DND-41 (cell line): ENCODE measurements at regions not wholly inside any gene's neighbourhood (a gene's known extent, or its start where the extent isn't known, plus 50 kb on each side); places are given as distances from the start of the nearest gene placed in this dataset.

ENCODE experiments used
- ATAC-seq: fragments of 200-7000 bp; cut with Tn5 transposase; 3 replicates; pipeline ENCODE4 v1.9.1; 2021; ENCODE audit warnings: low read depth; ENCODE audit not compliant: insufficient read depth
- DNase-seq: peaks from one replicate; pipeline ENCODE4 v3.0.0-alpha.2; 2020
- H2AFZ ChIP-seq: 2 replicates; pipeline ENCODE4 v1.6.0; 2012; ENCODE audit warnings: low read depth, low read length
- H3K27ac ChIP-seq: 2 replicates; pipeline ENCODE4 v1.5.1; 2012; ENCODE audit warnings: low read length, inconsistent platforms
- H3K27me3 ChIP-seq: fragments of 200-600 bp; sonication (generic); 2 replicates; pipeline ENCODE4 v1.6.0; 2012; ENCODE audit warnings: low read length, mild to moderate bottlenecking, inconsistent platforms; ENCODE audit not compliant: insufficient read depth, poor library complexity
- H3K36me3 ChIP-seq: 2 replicates; pipeline ENCODE4 v1.5.1; 2012; ENCODE audit warnings: low read length, inconsistent platforms; ENCODE audit not compliant: insufficient read depth
- H3K4me1 ChIP-seq: 2 replicates; pipeline ENCODE4 v1.5.1; 2012; ENCODE audit warnings: mild to moderate bottlenecking, low read length; ENCODE audit not compliant: insufficient read depth
- H3K4me2 ChIP-seq: 2 replicates; pipeline ENCODE4 v1.6.0; 2012; ENCODE audit warnings: mild to moderate bottlenecking, moderate library complexity, low read length, inconsistent platforms; ENCODE audit not compliant: insufficient read depth
- H3K4me3 ChIP-seq, 2 experiments: fragments of 200-600 bp in 1 of 2; shearing (Covaris generic) in 1 of 2; 2 replicates each; pipeline ENCODE4 v1.5.1; 2012 to 2016; ENCODE audit warnings: inconsistent platforms in 2 of 2, low read length in 2 of 2, mild to moderate bottlenecking in 2 of 2, low read depth in 1 of 2, moderate library complexity in 1 of 2
- H3K79me2 ChIP-seq: 2 replicates; pipeline ENCODE4 v1.6.0; 2012; ENCODE audit warnings: low read length, inconsistent platforms; ENCODE audit not compliant: insufficient read depth
- H3K9ac ChIP-seq: 2 replicates; pipeline ENCODE4 v1.6.0; 2012; ENCODE audit warnings: low read depth, mild to moderate bottlenecking, inconsistent platforms, low read length, moderate library complexity
- H3K9me3 ChIP-seq: 2 replicates; pipeline ENCODE4 v1.5.1; 2012; ENCODE audit warnings: low read length, moderate library complexity, mild to moderate bottlenecking, inconsistent platforms; ENCODE audit not compliant: insufficient read depth, severe bottlenecking
- H4K20me1 ChIP-seq: 2 replicates; pipeline ENCODE4 v1.6.0; 2012; ENCODE audit warnings: low read length; ENCODE audit not compliant: insufficient read depth
- EZH2 ChIP-seq: IDR thresholded peaks from 3 replicates; pipeline ENCODE4 v1.6.1; 2012; ENCODE audit warnings: borderline replicate concordance, low read depth, mild to moderate bottlenecking, moderate library complexity, low read length, inconsistent platforms; ENCODE audit not compliant: severe bottlenecking
- TF ChIP-seq, protein P1 (sequence below): IDR thresholded peaks from 2 replicates; pipeline ENCODE4 v1.5.1; 2012; ENCODE audit warnings: borderline replicate concordance, low read length, moderate library complexity, mild to moderate bottlenecking; ENCODE audit not compliant: poor library complexity, severe bottlenecking; ENCODE audit errors: extremely low read depth

DNA sequence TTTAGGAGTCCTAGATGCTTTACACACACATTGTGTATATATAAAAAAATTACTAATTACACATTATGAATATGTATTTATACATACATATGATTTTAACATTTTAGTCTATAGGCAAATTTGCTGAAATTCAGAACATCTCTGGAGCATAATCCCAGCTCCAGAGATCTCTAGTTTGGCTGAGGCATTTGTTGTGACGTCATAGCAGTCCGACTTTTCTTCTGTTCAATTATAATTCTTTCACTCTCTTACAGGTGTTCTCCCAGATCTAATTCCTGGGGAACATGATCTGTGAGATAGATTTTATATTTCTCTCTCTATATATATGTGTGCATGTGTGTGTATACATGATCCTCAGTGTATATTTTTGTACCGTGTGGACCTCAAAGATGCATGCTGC, 1876.2 kb downstream of the EFNA5 start:
- Histone ChIP-seq H3K27me3 (no peaks in the 10 kb centered on the region), H3K79me2 (no peaks in the 10 kb centered on the region), H3K4me3 (no peak overlapping the region), H3K27ac (no peak overlapping the region), H3K9me3 (no peaks in the 10 kb centered on the region), H3K4me2 (no peak overlapping the region), H3K36me3 (no peaks in the 10 kb centered on the region), H2AFZ (no peak overlapping the region), H4K20me1 (no peaks in the 10 kb centered on the region), H3K9ac (no peak overlapping the region), H3K4me1 (no peaks in the 10 kb centered on the region)
- no peak for ATAC-seq
- TF ChIP-seq, protein P1, sequence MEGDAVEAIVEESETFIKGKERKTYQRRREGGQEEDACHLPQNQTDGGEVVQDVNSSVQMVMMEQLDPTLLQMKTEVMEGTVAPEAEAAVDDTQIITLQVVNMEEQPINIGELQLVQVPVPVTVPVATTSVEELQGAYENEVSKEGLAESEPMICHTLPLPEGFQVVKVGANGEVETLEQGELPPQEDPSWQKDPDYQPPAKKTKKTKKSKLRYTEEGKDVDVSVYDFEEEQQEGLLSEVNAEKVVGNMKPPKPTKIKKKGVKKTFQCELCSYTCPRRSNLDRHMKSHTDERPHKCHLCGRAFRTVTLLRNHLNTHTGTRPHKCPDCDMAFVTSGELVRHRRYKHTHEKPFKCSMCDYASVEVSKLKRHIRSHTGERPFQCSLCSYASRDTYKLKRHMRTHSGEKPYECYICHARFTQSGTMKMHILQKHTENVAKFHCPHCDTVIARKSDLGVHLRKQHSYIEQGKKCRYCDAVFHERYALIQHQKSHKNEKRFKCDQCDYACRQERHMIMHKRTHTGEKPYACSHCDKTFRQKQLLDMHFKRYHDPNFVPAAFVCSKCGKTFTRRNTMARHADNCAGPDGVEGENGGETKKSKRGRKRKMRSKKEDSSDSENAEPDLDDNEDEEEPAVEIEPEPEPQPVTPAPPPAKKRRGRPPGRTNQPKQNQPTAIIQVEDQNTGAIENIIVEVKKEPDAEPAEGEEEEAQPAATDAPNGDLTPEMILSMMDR, result no peak
- no peak for TF ChIP-seq EZH2
- no peak for DNase-seq

DNA sequence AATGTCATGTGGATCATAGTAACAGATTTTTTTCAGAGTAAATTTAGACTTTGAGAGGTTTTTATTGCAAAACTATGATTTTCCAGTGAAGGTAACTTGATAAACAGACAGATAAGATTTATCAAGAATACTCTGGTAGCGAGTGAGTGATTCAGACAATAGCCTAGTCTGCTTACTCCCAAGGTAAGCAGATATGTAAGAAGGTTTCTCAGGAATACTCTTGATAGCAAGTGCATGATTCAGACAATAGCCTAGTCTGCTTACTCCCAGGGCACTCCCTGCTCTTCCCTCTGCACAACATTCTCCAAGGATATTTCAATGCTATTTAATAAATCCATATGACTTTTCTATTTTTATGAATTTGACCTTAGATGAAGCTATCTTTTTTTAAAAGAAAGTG, 1881.5 kb downstream of the EFNA5 start:
- no peak for TF ChIP-seq EZH2
- TF ChIP-seq, protein P1, result no peak
- Histone ChIP-seq H3K9ac (no peak overlapping the region), H3K4me1 (no peaks in the 10 kb centered on the region), H2AFZ (no peak overlapping the region), H3K4me2 (no peak overlapping the region), H3K9me3 (no peaks in the 10 kb centered on the region), H3K27me3 (no peaks in the 10 kb centered on the region), H3K79me2 (no peaks in the 10 kb centered on the region), H3K4me3 (no peak overlapping the region), H4K20me1 (no peaks in the 10 kb centered on the region), H3K36me3 (no peaks in the 10 kb centered on the region), H3K27ac (no peak overlapping the region)
- ATAC-seq (no peak), DNase-seq (no peak)

DNA sequence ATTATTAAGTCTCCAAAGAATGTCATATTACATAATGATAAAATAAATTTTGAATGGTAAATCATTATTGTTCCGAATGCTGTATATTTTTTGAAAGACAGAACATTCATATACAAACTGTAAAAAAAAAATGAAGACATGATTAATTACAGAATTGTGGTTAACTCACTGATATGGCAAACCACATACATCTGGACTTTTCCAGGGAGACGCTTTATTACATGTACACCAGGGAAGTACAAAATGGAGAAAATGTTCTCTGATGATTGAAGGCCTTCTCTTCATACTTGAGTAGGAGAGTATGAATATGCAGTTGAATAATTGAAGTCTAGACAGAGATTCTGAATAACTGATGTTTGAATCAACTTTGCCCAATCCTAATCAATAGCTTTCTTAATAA, 1886.9 kb downstream of the EFNA5 start:
- no peaks in the 10 kb centered on the region for H3K4me1 ChIP-seq
- no peak overlapping the region for H3K4me3 ChIP-seq
- no peaks in the 10 kb centered on the region for H3K27me3 ChIP-seq
- H3K9ac ChIP-seq, result no peak overlapping the region
- H3K79me2 ChIP-seq, result no peaks in the 10 kb centered on the region
- H3K27ac ChIP-seq, result no peak overlapping the region
- TF ChIP-seq, protein P1, result no peak
- no peak for TF ChIP-seq EZH2
- no peaks in the 10 kb centered on the region for H3K36me3 ChIP-seq
- no peaks in the 10 kb centered on the region for H4K20me1 ChIP-seq
- DNase-seq (no peak), ATAC-seq (no peak)
- H3K4me2 ChIP-seq, result no peak overlapping the region
- H2AFZ ChIP-seq, result no peak overlapping the region
- H3K9me3 ChIP-seq, result no peaks in the 10 kb centered on the region

DNA sequence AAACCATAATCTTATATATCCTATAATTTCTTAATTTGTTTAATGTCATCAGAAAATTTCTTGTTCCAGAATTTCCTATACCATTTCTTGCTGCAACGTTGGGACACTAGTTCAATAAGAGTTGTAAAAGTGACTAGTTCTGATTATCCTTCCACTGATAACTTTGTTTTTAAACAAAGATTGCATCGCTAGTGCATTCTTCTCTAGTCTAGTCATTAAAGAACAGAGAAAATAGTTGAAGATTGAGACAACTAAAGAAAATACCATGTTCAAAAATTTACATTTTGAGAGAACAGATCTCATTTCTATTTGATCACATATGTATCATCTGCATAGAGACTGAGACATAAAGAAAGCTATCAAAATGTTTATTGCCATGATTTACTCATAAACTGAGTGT, 1888.2 kb downstream of the EFNA5 start:
- H3K4me3 ChIP-seq, result no peak overlapping the region
- H3K27me3 ChIP-seq, result no peaks in the 10 kb centered on the region
- H4K20me1 ChIP-seq, result no peaks in the 10 kb centered on the region
- no peaks in the 10 kb centered on the region for H3K79me2 ChIP-seq
- no peak for TF ChIP-seq EZH2
- TF ChIP-seq, protein P1, result no peak
- H2AFZ ChIP-seq, result no peak overlapping the region
- no peaks in the 10 kb centered on the region for H3K9me3 ChIP-seq
- ATAC-seq, result no peak
- DNase-seq, result no peak
- H3K4me2 ChIP-seq, result no peak overlapping the region
- no peak overlapping the region for H3K9ac ChIP-seq
- H3K27ac ChIP-seq, result no peak overlapping the region
- H3K4me1 ChIP-seq, result no peaks in the 10 kb centered on the region
- H3K36me3 ChIP-seq, result no peaks in the 10 kb centered on the region
